ENCODE measurements at regions not wholly inside any gene's neighbourhood (a gene's known extent, or its start where the extent isn't known, plus 50 kb on each side); places are given as distances from the start of the nearest gene placed in this dataset.

GRCh38 chr17:15883617-15884111 is 61.3 kb upstream of the ADORA2B start:
- TF ChIP-seq POLR2A (IDR thresholded peaks at IDR 0.05), result no peak
- TF ChIP-seq, protein P1, sequence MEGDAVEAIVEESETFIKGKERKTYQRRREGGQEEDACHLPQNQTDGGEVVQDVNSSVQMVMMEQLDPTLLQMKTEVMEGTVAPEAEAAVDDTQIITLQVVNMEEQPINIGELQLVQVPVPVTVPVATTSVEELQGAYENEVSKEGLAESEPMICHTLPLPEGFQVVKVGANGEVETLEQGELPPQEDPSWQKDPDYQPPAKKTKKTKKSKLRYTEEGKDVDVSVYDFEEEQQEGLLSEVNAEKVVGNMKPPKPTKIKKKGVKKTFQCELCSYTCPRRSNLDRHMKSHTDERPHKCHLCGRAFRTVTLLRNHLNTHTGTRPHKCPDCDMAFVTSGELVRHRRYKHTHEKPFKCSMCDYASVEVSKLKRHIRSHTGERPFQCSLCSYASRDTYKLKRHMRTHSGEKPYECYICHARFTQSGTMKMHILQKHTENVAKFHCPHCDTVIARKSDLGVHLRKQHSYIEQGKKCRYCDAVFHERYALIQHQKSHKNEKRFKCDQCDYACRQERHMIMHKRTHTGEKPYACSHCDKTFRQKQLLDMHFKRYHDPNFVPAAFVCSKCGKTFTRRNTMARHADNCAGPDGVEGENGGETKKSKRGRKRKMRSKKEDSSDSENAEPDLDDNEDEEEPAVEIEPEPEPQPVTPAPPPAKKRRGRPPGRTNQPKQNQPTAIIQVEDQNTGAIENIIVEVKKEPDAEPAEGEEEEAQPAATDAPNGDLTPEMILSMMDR (IDR thresholded peaks at IDR 0.05), result no peak

Data from Peyer's patch (tissue), 4 donors.